ENCODE measurements at regions not wholly inside any gene's neighbourhood (a gene's known extent, or its start where the extent isn't known, plus 50 kb on each side); places are given as distances from the start of the nearest gene placed in this dataset.

DNA sequence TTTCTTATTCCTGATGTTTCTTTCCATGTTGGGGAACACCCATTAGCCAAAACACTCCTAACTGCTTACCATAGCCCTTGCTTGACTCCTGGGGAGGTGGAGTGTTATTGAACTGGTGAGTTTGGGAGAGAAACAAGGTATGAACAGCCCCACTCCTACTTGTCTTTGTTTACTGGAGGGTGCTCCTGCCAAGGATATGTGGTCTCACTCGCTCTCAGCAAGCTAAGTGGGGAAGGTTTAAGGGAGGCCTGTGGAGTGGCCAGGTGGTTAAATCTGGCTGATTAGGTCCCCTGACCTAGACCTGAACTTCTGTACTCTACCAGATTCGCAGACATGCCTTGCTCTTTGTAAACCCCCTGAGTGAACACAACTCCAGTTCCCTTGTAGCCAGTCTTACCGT is 300.1 kb downstream of the PTEN start:
- ChIA-PET CTCF (interaction anchor here (0.5 kb wide), 1 partner anchor 290 kb away, joined by 4 read pairs; no protein-coding TSS in a partner anchor), POLR2A (no interaction called here)
- no peak for TF ChIP-seq ZNF362 (tag by site-specific recombination; IDR thresholded peaks at IDR 0.05)
- TF ChIP-seq ZNF692 (tag by site-specific recombination; IDR thresholded peaks at IDR 0.05) = no peak
- no peak for TF ChIP-seq ZNF670 (tag by site-specific recombination; IDR thresholded peaks at IDR 0.05; ENCODE audit: low read depth)
- TF ChIP-seq, protein P1, sequence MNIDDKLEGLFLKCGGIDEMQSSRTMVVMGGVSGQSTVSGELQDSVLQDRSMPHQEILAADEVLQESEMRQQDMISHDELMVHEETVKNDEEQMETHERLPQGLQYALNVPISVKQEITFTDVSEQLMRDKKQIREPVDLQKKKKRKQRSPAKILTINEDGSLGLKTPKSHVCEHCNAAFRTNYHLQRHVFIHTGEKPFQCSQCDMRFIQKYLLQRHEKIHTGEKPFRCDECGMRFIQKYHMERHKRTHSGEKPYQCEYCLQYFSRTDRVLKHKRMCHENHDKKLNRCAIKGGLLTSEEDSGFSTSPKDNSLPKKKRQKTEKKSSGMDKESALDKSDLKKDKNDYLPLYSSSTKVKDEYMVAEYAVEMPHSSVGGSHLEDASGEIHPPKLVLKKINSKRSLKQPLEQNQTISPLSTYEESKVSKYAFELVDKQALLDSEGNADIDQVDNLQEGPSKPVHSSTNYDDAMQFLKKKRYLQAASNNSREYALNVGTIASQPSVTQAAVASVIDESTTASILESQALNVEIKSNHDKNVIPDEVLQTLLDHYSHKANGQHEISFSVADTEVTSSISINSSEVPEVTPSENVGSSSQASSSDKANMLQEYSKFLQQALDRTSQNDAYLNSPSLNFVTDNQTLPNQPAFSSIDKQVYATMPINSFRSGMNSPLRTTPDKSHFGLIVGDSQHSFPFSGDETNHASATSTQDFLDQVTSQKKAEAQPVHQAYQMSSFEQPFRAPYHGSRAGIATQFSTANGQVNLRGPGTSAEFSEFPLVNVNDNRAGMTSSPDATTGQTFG (tag by site-specific recombination; IDR thresholded peaks at IDR 0.05; ENCODE audit: borderline replicate concordance) = no peak
- no peak for TF ChIP-seq ZNF488 (tag by site-specific recombination; IDR thresholded peaks at IDR 0.05)
- TF ChIP-seq ZNF596 (tag by site-specific recombination; IDR thresholded peaks at IDR 0.05) = no peak
- no peak for TF ChIP-seq ZNF16 (tag by site-specific recombination; IDR thresholded peaks at IDR 0.05; ENCODE audit: low read depth)
- no peak for TF ChIP-seq ZNF830 (tag by site-specific recombination; IDR thresholded peaks at IDR 0.05; ENCODE audit: low read depth)
- TF ChIP-seq ZNF449 (tag by site-specific recombination; IDR thresholded peaks at IDR 0.05) = no peak
- Histone ChIP-seq H3K4me1 (ENCODE audit: control insufficient read depth, insufficient read depth, low read length) (no peaks in the 10 kb centered on the region), H3K9me3 (ENCODE audit: control insufficient read depth, insufficient read depth, low read depth, low read length) (no peaks in the 10 kb centered on the region), H3K27ac (ENCODE audit: extremely low read depth, low read depth, low read length) (no peak overlapping the region), H3K36me3 (ENCODE audit: control insufficient read depth in 2 of 2, insufficient read depth in 1 of 2, low read length in 2 of 2) (no peaks in the 10 kb centered on the region), H3K4me3 (ENCODE audit: low read depth, low read length) (no peak overlapping the region)

DNA sequence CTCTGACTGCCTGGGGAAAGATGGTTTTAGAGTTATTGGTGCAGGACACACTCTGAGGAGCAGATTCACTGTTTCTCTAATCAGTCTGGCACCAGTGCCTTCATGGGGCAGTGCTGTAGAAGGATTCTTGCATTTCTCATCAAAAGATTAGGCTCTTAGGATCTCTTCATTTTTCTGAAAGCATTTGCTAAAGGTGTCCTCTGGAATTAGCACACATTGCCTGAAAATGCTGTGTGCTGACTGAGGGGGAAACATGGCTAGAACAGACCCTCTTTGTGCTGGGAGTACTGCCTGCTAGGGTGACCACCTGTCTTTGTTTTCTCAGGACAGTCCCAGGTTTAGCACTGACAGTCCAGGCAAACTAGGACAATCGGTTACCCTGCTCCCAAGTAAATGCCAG is 301.0 kb downstream of the PTEN start:
- TF ChIP-seq, protein P2, sequence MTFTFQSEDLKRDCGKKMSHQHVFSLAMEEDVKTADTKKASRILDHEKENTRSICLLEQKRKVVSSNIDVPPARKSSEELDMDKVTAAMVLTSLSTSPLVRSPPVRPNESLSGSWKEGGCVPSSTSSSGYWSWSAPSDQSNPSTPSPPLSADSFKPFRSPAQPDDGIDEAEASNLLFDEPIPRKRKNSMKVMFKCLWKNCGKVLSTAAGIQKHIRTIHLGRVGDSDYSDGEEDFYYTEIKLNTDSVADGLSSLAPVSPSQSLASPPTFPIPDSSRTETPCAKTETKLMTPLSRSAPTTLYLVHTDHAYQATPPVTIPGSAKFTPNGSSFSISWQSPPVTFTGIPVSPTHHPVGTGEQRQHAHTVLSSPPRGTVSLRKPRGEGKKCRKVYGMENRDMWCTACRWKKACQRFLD (tag by site-specific recombination; IDR thresholded peaks at IDR 0.05) = no peak
- no peak for TF ChIP-seq SP7 (tag by site-specific recombination; IDR thresholded peaks at IDR 0.05)
- no peak for TF ChIP-seq ZNF362 (tag by site-specific recombination; IDR thresholded peaks at IDR 0.05)
- no peak for TF ChIP-seq ZNF621 (tag by site-specific recombination; IDR thresholded peaks at IDR 0.05)
- no peak for TF ChIP-seq YY1 (tag by site-specific recombination; IDR thresholded peaks at IDR 0.05)
- TF ChIP-seq ZNF623 (tag by site-specific recombination; IDR thresholded peaks at IDR 0.05) = no peak
- no peak for TF ChIP-seq KLF16 (tag by site-specific recombination; IDR thresholded peaks at IDR 0.05)
- no peak for TF ChIP-seq ZIC2 (tag by site-specific recombination; IDR thresholded peaks at IDR 0.05)
- TF ChIP-seq, protein P3, sequence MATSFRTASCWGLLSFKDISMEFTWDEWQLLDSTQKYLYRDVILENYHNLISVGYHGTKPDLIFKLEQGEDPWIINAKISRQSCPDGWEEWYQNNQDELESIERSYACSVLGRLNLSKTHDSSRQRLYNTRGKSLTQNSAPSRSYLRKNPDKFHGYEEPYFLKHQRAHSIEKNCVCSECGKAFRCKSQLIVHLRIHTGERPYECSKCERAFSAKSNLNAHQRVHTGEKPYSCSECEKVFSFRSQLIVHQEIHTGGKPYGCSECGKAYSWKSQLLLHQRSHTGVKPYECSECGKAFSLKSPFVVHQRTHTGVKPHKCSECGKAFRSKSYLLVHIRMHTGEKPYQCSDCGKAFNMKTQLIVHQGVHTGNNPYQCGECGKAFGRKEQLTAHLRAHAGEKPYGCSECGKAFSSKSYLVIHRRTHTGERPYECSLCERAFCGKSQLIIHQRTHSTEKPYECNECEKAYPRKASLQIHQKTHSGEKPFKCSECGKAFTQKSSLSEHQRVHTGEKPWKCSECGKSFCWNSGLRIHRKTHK (tag by site-specific recombination; IDR thresholded peaks at IDR 0.05) = no peak
- Histone ChIP-seq H3K9me3 (ENCODE audit: control insufficient read depth, insufficient read depth, low read depth, low read length) (no peaks in the 10 kb centered on the region), H3K4me3 (ENCODE audit: low read depth, low read length) (no peak overlapping the region), H3K27ac (ENCODE audit: extremely low read depth, low read depth, low read length) (no peak overlapping the region), H3K4me1 (ENCODE audit: control insufficient read depth, insufficient read depth, low read length) (no peaks in the 10 kb centered on the region), H3K36me3 (ENCODE audit: control insufficient read depth in 2 of 2, insufficient read depth in 1 of 2, low read length in 2 of 2) (no peaks in the 10 kb centered on the region)
- POLR2A ChIA-PET = no interaction called here
- CTCF ChIA-PET = no interaction called here
